Stimulated activated CD8-positive, alpha-beta memory T cell treated with anti-CD3 and anti-CD28 coated beads, Interleukin-15, amount 100 ng/mL, for 48 hours (primary cell): ENCODE measurements at regions not wholly inside any gene's neighbourhood (a gene's known extent, or its start where the extent isn't known, plus 50 kb on each side); places are given as distances from the start of the nearest gene placed in this dataset.

Experiments
- DNase-seq, 2 donors: peaks; one replicate each; pipeline ENCODE4 v3.0.0-alpha.2; 2020; ENCODE audit warnings: low read depth in 2 of 2

GRCh38 chr14:97850886-97851285 lies 1053.7 kb downstream of the VRK1 start:
- no peak for DNase-seq

GRCh38 chr14:97851428-97851995 lies 1054.3 kb downstream of the VRK1 start:
- no peak for DNase-seq

- no peak for DNase-seq
Measured at GRCh38 chr14:97854918-97855317, 1057.7 kb downstream of the VRK1 start.

- DNase-seq: no peak
Measured at GRCh38 chr14:97866195-97866594, 1069.0 kb downstream of the VRK1 start.

- DNase-seq: no peak
Measured at GRCh38 chr14:97866664-97867063, 1069.5 kb downstream of the VRK1 start.

GRCh38 chr14:97873291-97873690 lies 1076.1 kb downstream of the VRK1 start:
- DNase-seq: no peak

- DNase-seq: no peak
Measured at GRCh38 chr14:97874394-97874793, 1077.2 kb downstream of the VRK1 start.

GRCh38 chr14:97878206-97878605 lies 1081.0 kb downstream of the VRK1 start:
- DNase-seq: no peak

GRCh38 chr14:97878727-97879126 lies 1081.5 kb downstream of the VRK1 start:
- no peak for DNase-seq

GRCh38 chr14:97887690-97888089 lies 1090.5 kb downstream of the VRK1 start:
- no peak for DNase-seq

GRCh38 chr14:97888331-97888730 lies 1091.1 kb downstream of the VRK1 start:
- DNase-seq: no peak

- DNase-seq: no peak
Measured at GRCh38 chr14:97891515-97891914, 1094.3 kb downstream of the VRK1 start.

GRCh38 chr14:97894552-97894951 lies 1097.4 kb downstream of the VRK1 start:
- DNase-seq: no peak

- DNase-seq: no peak
Measured at GRCh38 chr14:97900196-97900854, 1103.1 kb downstream of the VRK1 start.

- DNase-seq: no peak
Measured at GRCh38 chr14:97902630-97903029, 1105.4 kb downstream of the VRK1 start.

GRCh38 chr14:97903821-97904220 lies 1106.6 kb downstream of the VRK1 start:
- no peak for DNase-seq

GRCh38 chr14:97912217-97912616 lies 1115.0 kb downstream of the VRK1 start:
- no peak for DNase-seq

GRCh38 chr14:97916100-97916499 lies 1118.9 kb downstream of the VRK1 start:
- no peak for DNase-seq

- DNase-seq: no peak
Measured at GRCh38 chr14:97916669-97917568, 1119.7 kb downstream of the VRK1 start.

- DNase-seq: no peak
Measured at GRCh38 chr14:97920201-97920600, 1123.0 kb downstream of the VRK1 start.

GRCh38 chr14:97921296-97921695 lies 1124.1 kb downstream of the VRK1 start:
- no peak for DNase-seq

- DNase-seq: no peak
Measured at GRCh38 chr14:97924922-97925613, 1127.9 kb downstream of the VRK1 start.
